ENCODE measurements at regions not wholly inside any gene's neighbourhood (a gene's known extent, or its start where the extent isn't known, plus 50 kb on each side); places are given as distances from the start of the nearest gene placed in this dataset.

- DNase-seq (ENCODE audit: low spot score), result no peak
These were observed 122.4 kb upstream of the MSX2 start for GRCh38 chr5:174601946-174602345.

GRCh38 chr5:174606153-174606552 is 118.2 kb upstream of the MSX2 start:
- DNase-seq (ENCODE audit: low spot score), result no peak

- no peak for DNase-seq (ENCODE audit: low spot score)
These were observed 117.7 kb upstream of the MSX2 start for GRCh38 chr5:174606646-174607045.

GRCh38 chr5:174607205-174607604 is 117.2 kb upstream of the MSX2 start:
- no peak for DNase-seq (ENCODE audit: low spot score)

- DNase-seq (ENCODE audit: low spot score), result no peak
These were observed 116.5 kb upstream of the MSX2 start for GRCh38 chr5:174607916-174608315.

- no peak for DNase-seq (ENCODE audit: low spot score)
These were observed 115.7 kb upstream of the MSX2 start for GRCh38 chr5:174608631-174609097.

- DNase-seq (ENCODE audit: low spot score), result no peak
These were observed 115.3 kb upstream of the MSX2 start for GRCh38 chr5:174609116-174609515.

- DNase-seq (ENCODE audit: low spot score), result no peak
These were observed 113.4 kb upstream of the MSX2 start for GRCh38 chr5:174610968-174611367.

- no peak for DNase-seq (ENCODE audit: low spot score)
These were observed 111.7 kb upstream of the MSX2 start for GRCh38 chr5:174612686-174613085.

- no peak for DNase-seq (ENCODE audit: low spot score)
These were observed 109.8 kb upstream of the MSX2 start for GRCh38 chr5:174614500-174615135.

- DNase-seq (ENCODE audit: low spot score), result no peak
These were observed 108.3 kb upstream of the MSX2 start for GRCh38 chr5:174616036-174616435.

GRCh38 chr5:174617285-174617684 is 107.1 kb upstream of the MSX2 start:
- DNase-seq (ENCODE audit: low spot score), result no peak

- DNase-seq (ENCODE audit: low spot score), result no peak
These were observed 106.5 kb upstream of the MSX2 start for GRCh38 chr5:174617910-174618309.

- DNase-seq (ENCODE audit: low spot score), result no peak
These were observed 105.8 kb upstream of the MSX2 start for GRCh38 chr5:174618589-174618988.

GRCh38 chr5:174622067-174622466 is 102.3 kb upstream of the MSX2 start:
- no peak for DNase-seq (ENCODE audit: low spot score)

- no peak for DNase-seq (ENCODE audit: low spot score)
These were observed 101.4 kb upstream of the MSX2 start for GRCh38 chr5:174623018-174623417.

GRCh38 chr5:174623433-174624019 is 100.9 kb upstream of the MSX2 start:
- no peak for DNase-seq (ENCODE audit: low spot score)

GRCh38 chr5:174624733-174625522 is 99.5 kb upstream of the MSX2 start:
- DNase-seq (ENCODE audit: low spot score), result no peak

- no peak for DNase-seq (ENCODE audit: low spot score)
These were observed 98.6 kb upstream of the MSX2 start for GRCh38 chr5:174625591-174626350.

- DNase-seq (ENCODE audit: low spot score), result no peak
These were observed 97.9 kb upstream of the MSX2 start for GRCh38 chr5:174626369-174626920.

- no peak for DNase-seq (ENCODE audit: low spot score)
These were observed 88.3 kb upstream of the MSX2 start for GRCh38 chr5:174636094-174636493.

GRCh38 chr5:174642816-174643405 is 81.5 kb upstream of the MSX2 start:
- no peak for DNase-seq (ENCODE audit: low spot score)
